IMR-90 (cell line): ENCODE measurements at regions not wholly inside any gene's neighbourhood (a gene's known extent, or its start where the extent isn't known, plus 50 kb on each side); places are given as distances from the start of the nearest gene placed in this dataset.

Source experiments
- BHLHE40 ChIP-seq: fragments of 150-350 bp; IDR thresholded peaks from 2 replicates; pipeline ENCODE4 v1.6.1; 2016; ENCODE audit warnings: mild to moderate bottlenecking, low read depth, low read length
- CEBPB ChIP-seq: IDR thresholded peaks from 2 replicates; pipeline ENCODE4 v1.6.1; 2012; ENCODE audit warnings: low read depth, low read length, improper control_type of control experiment
- FOS ChIP-seq: fragments of 150-350 bp; IDR thresholded peaks from 2 replicates; pipeline ENCODE4 v1.6.1; 2016; ENCODE audit warnings: low read depth, low read length
- MAFK ChIP-seq: IDR thresholded peaks from 2 replicates; pipeline ENCODE4 v1.6.1; 2012; ENCODE audit warnings: low read depth, low read length, improper control_type of control experiment
- MAZ ChIP-seq: IDR thresholded peaks from 2 replicates; pipeline ENCODE4 v1.6.1; 2012; ENCODE audit warnings: low read depth, mild to moderate bottlenecking, low read length, improper control_type of control experiment, moderate library complexity, borderline replicate concordance
- MXI1 ChIP-seq: IDR thresholded peaks from 2 replicates; pipeline ENCODE4 v1.6.1; 2012; ENCODE audit warnings: low read depth, mild to moderate bottlenecking, low read length, moderate library complexity, borderline replicate concordance
- NFE2L2 ChIP-seq: fragments of 150-350 bp; IDR thresholded peaks from 2 replicates; pipeline ENCODE4 v1.6.1; 2016; ENCODE audit warnings: low read depth, mild to moderate bottlenecking, low read length
- POLR2A ChIP-seq: IDR thresholded peaks from 2 replicates; pipeline ENCODE4 v1.6.1; 2012; ENCODE audit warnings: mild to moderate bottlenecking, low read depth, low read length
- RAD21 ChIP-seq: IDR thresholded peaks from 2 replicates; pipeline ENCODE4 v1.6.1; 2012; ENCODE audit warnings: low read length, improper control_type of control experiment
- RCOR1 ChIP-seq: IDR thresholded peaks from 2 replicates; pipeline ENCODE4 v1.6.1; 2012; ENCODE audit warnings: mild to moderate bottlenecking, low read length, improper control_type of control experiment; ENCODE audit not compliant: insufficient replicate concordance
- RFX5 ChIP-seq: IDR thresholded peaks from 2 replicates; pipeline ENCODE4 v1.8.0; 2012; ENCODE audit warnings: low read depth, mild to moderate bottlenecking, low read length, moderate library complexity
- TF ChIP-seq, protein P1 (sequence below): conservative IDR thresholded peaks from 2 replicates; pipeline ENCODE4 v1.5.1; 2012; ENCODE audit warnings: mild to moderate bottlenecking, low read depth, low read length, improper control_type of control experiment
- TF ChIP-seq, protein P2 (sequence below): fragments of 150-350 bp; IDR thresholded peaks from 2 replicates; pipeline ENCODE4 v1.6.1; 2017; ENCODE audit warnings: mild to moderate bottlenecking, antibody characterized with exemption, low read length, low read depth
- TF ChIP-seq, protein P3 (sequence below): fragments of 150-350 bp; IDR thresholded peaks from 2 replicates; pipeline ENCODE4 v1.6.1; 2016; ENCODE audit warnings: low read depth, mild to moderate bottlenecking, low read length, moderate library complexity, borderline replicate concordance

DNA sequence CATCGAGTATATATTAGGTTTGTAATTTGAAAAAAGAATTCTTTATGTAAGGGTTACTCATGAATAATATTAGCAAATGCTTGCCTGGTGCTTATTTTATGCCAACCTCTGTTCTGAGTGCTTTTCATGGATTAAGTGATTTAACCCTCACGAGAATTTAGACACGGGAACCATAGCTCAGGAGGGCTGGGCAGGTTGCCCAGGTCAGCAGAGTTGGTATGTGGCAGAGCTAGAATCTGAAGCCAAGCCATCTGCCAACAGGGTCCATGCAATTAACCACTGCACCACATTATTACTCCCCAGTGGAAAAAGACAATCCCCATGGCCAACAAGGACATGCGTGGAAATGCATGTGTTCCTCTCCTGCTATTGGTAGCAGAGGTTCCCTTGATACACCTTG is 345.6 kb downstream of the CDC5L start:
- TF ChIP-seq, protein P1, sequence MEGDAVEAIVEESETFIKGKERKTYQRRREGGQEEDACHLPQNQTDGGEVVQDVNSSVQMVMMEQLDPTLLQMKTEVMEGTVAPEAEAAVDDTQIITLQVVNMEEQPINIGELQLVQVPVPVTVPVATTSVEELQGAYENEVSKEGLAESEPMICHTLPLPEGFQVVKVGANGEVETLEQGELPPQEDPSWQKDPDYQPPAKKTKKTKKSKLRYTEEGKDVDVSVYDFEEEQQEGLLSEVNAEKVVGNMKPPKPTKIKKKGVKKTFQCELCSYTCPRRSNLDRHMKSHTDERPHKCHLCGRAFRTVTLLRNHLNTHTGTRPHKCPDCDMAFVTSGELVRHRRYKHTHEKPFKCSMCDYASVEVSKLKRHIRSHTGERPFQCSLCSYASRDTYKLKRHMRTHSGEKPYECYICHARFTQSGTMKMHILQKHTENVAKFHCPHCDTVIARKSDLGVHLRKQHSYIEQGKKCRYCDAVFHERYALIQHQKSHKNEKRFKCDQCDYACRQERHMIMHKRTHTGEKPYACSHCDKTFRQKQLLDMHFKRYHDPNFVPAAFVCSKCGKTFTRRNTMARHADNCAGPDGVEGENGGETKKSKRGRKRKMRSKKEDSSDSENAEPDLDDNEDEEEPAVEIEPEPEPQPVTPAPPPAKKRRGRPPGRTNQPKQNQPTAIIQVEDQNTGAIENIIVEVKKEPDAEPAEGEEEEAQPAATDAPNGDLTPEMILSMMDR, result no peak
- TF ChIP-seq MAZ, result no peak
- TF ChIP-seq POLR2A, result no peak
- TF ChIP-seq RAD21, result no peak
- TF ChIP-seq MXI1, result no peak
- TF ChIP-seq, protein P2, sequence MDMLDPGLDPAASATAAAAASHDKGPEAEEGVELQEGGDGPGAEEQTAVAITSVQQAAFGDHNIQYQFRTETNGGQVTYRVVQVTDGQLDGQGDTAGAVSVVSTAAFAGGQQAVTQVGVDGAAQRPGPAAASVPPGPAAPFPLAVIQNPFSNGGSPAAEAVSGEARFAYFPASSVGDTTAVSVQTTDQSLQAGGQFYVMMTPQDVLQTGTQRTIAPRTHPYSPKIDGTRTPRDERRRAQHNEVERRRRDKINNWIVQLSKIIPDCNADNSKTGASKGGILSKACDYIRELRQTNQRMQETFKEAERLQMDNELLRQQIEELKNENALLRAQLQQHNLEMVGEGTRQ, result no peak
- no peak for TF ChIP-seq MAFK
- TF ChIP-seq, protein P3, sequence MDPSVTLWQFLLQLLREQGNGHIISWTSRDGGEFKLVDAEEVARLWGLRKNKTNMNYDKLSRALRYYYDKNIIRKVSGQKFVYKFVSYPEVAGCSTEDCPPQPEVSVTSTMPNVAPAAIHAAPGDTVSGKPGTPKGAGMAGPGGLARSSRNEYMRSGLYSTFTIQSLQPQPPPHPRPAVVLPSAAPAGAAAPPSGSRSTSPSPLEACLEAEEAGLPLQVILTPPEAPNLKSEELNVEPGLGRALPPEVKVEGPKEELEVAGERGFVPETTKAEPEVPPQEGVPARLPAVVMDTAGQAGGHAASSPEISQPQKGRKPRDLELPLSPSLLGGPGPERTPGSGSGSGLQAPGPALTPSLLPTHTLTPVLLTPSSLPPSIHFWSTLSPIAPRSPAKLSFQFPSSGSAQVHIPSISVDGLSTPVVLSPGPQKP, result no peak
- TF ChIP-seq RFX5, result no peak
- no peak for TF ChIP-seq FOS
- no peak for TF ChIP-seq BHLHE40
- TF ChIP-seq RCOR1, result no peak
- no peak for TF ChIP-seq CEBPB
- TF ChIP-seq NFE2L2, result no peak
